GM18507 (cell line): ENCODE measurements at regions not wholly inside any gene's neighbourhood (a gene's known extent, or its start where the extent isn't known, plus 50 kb on each side); places are given as distances from the start of the nearest gene placed in this dataset.

Source experiments
- DNase-seq: peaks from one replicate; pipeline ENCODE4 v3.0.0; 2011; ENCODE audit warnings: low read depth; ENCODE audit not compliant: insufficient read length; ENCODE audit errors: extremely low spot score
- FAIRE-seq: peaks from 2 replicates; lab custom pipeline; 2011; peaks lifted over from hg19 to GRCh38; lab: Jason Lieb, UNC

DNA sequence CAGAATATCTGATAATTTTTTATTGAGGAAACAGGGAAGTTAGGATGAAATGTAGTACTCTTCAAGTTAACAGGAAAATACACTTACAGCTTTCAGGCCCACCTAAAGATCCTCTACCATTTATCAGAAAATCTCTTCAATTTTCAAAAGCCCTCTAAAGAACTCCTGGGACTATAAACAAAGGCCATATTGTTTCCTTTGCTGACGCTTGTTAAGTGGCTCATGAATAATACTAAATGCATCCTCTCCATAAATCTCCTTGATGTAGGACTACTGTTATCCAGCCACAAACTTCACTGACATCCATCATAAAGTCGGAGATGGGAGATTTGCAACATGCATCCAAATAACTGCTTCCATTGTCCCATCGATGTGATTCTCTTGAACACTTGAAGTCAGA, 326.5 kb downstream of the ZIC1 start:
- DNase-seq (no peak), FAIRE-seq (no peak)

DNA sequence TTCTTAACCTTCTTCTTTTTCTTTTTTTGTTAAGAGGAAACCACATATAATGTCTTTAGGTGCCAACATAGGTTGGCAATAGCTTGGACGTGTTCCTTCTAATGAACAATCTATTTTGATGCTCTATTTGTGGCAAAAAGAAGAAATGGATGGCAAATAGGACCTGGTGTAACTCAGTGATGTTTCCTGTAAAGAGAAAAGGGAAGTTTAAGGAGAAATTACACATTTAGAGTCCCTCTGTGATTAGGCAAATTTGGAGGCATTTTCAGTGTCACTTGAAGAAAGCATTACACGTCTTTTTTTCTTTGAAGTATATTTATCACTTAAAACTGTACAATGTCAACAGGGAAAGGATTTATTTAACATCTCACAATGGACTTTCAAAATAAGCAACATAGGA, 327.1 kb downstream of the ZIC1 start:
- FAIRE-seq: no peak
- DNase-seq: no peak

GRCh38 chr3:147737376-147737775, 328.2 kb downstream of the ZIC1 start:
- DNase-seq (no peak), FAIRE-seq (no peak)

GRCh38 chr3:147740928-147741327, 331.8 kb downstream of the ZIC1 start:
- FAIRE-seq (no peak), DNase-seq (no peak)

GRCh38 chr3:147744967-147745366, 335.8 kb downstream of the ZIC1 start:
- FAIRE-seq (no peak), DNase-seq (no peak)

DNA sequence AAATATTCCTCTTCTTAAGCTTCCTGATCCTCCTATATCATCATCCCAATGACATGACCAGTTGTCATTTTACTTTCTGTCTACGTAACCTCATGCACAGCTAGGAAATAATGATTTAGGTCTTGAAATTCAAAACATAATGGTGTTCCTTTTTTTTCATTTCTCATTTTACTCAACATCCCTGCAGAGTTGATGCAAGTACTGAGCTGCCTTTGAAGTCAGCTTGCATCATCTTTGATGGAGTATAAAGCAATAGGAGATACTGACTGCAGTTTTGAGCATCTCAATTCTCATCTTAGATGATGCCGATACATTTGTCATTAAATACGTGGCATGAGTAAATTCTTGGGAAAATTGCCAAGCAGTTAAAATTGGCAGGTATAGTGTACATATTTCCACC, 346.1 kb downstream of the ZIC1 start:
- DNase-seq (no peak), FAIRE-seq (no peak)

DNA sequence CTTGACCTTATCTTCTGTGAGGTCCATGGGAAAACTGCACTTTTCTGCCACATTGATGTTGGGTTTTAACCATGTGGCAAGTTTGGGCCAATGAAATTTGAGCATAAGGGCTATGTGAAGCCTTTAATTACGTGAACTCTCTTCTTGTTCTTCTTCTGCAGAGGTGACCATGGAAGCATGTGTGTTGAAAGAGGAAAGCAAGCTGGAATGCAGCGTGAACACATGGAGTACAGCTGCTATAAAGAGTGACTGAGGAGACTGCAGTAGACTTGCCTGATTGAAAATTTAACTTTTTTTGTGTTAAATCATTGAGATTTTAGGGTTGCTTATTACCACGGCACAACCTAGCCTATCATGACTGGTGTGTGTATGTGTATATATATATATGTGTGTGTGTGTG, 347.3 kb downstream of the ZIC1 start:
- DNase-seq: no peak
- no peak for FAIRE-seq

- DNase-seq (no peak), FAIRE-seq (no peak)
Measured at GRCh38 chr3:147757866-147758265, 348.7 kb downstream of the ZIC1 start.

GRCh38 chr3:147758771-147759170, 349.6 kb downstream of the ZIC1 start:
- FAIRE-seq (no peak), DNase-seq (no peak)

- DNase-seq (no peak), FAIRE-seq (no peak)
Measured at GRCh38 chr3:147760085-147760484, 350.9 kb downstream of the ZIC1 start.

GRCh38 chr3:147760941-147761340, 351.8 kb downstream of the ZIC1 start:
- DNase-seq (no peak), FAIRE-seq (no peak)

DNA sequence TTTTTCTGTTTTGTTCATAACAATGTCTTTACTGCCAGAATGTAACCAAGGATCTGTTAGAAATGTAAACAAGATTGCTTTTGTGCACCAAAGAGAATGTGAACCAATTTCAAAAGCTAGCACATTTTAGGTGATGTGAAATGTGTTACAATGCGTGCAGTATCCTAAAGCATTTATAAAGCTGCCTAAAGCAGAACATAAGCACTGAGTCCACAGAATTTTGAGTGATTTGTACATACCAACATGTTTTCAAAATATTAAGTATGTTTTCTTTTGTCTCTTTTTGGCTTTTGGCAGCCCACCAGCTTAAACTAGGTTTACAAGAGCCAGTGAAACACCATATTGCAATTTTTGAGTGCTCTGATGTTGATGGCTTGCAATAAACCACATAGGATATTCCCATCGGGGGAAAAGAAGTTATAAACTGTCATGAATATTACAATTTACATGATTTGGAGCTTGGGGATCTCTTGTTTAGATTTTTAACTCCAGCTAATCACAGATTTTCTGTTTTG, 364.0 kb downstream of the ZIC1 start:
- FAIRE-seq: no peak
- DNase-seq: no peak

DNA sequence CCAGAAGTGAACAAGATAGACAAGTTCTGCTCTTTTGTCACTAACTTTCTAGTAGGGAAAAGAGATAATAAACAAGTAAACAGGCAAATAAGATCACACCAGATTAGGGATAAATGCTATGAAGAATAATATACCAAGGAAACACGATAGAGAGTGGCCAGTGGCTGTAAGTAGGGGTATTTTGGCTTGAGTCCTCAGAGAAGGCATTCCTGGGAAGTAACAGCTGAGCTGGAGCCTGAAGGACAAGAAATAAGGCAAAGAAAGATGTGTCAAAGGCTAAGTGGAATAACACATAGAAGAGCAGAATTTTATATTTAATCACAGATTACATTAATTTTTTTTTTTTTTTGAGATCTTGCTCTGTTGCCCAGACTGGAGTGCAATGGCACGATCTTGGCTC, 366.2 kb downstream of the ZIC1 start:
- no peak for FAIRE-seq
- DNase-seq: no peak

DNA sequence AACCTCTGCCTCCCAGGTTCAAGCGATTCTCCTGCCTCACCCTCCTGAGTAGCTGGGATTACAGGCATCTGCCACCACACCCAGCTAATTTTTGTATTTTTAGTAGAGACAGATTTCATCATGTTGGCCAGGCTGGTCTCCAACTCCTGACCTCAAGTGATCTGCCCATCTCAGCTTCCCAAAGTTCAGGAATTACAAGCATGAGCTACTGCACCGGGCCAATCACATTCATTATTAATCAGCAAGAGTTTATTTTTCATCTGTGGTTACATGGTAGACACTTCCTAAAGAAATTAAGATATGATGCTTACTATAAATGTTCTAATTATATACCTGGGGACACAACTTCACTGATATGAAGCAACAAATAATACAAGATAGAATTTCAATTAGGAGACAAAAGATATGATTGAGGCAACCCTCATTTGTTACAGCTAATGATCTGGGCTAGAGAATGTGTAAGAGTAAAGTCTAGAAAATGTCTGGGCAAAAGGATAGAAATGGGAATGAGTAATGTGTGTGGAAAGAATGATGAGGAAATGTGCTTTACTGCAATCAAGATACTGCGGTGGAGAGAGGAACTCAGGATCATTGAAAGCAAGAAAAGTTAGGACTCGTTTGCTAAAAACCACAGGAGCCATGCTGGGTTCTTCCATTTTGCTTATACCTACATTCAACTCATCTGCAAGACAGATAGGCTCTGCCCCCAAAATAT, 366.8 kb downstream of the ZIC1 start:
- FAIRE-seq: no peak
- DNase-seq: no peak

GRCh38 chr3:147793841-147794240, 384.7 kb downstream of the ZIC1 start:
- FAIRE-seq (no peak), DNase-seq (no peak)

- DNase-seq: no peak
- no peak for FAIRE-seq
Measured at GRCh38 chr3:147794596-147794995, 385.4 kb downstream of the ZIC1 start.

- no peak for DNase-seq
- FAIRE-seq: no peak
Measured at GRCh38 chr3:147795418-147795817, 386.3 kb downstream of the ZIC1 start.

DNA sequence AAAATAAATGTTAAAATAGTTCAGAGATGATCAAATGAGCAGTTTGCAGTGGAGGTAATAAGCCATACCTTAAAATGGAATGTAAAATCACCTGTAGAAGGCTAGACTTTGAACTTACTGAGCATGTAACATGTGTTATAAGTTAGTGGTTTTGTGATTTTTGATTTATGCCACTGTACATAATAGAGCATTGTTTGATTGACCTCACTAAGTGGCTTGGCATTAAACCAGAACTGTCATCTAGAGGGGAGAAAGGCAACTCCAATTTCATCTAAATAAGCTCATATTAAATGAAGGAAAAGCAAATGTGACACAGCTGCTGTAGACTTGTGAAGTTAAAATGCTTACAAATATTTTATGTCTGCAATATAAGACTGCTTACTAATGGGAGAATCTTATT, 387.9 kb downstream of the ZIC1 start:
- DNase-seq (no peak), FAIRE-seq (no peak)

GRCh38 chr3:147799601-147800000, 390.4 kb downstream of the ZIC1 start:
- FAIRE-seq (no peak), DNase-seq (no peak)

GRCh38 chr3:147807776-147808175, 398.6 kb downstream of the ZIC1 start:
- no peak for FAIRE-seq
- no peak for DNase-seq

DNA sequence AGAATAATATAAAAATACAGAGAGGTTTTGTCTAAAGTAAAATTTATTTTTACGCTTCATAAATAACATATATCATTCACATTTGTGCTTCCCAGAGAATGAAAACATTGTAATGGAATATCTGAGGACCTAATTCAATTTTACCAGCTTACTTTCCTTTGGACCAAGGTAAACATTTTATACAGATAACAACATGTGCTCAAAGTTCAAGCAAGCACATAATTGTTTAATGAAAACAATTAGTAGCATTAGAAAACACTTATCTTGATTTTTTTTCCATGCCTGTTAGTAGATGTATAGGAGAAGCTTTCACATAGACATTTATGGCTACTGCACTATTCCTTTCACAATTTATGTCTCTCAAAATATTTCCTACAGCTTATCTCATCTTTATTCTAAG, 400.0 kb downstream of the ZIC1 start:
- no peak for DNase-seq
- FAIRE-seq: no peak
